SK-N-SH (cell line): ENCODE measurements at regions not wholly inside any gene's neighbourhood (a gene's known extent, or its start where the extent isn't known, plus 50 kb on each side); places are given as distances from the start of the nearest gene placed in this dataset.

ENCODE experiments used
- CTCF ChIA-PET: fragments of 300-600, 350-600 bp; formaldehyde crosslinking; extraction: SDS; loops from one replicate; lab custom pipeline; 2021; lab: Yijun Ruan, JAX
- POLR2A ChIA-PET: fragments of 350-600 bp; sonication (Branson Sonifier 250); formaldehyde crosslinking; extraction: SDS; loops from one replicate; lab custom pipeline; 2020; ENCODE audit warnings: antibody characterized with exemption, inconsistent platforms; lab: Yijun Ruan, JAX
- DNase-seq: peaks from one replicate; pipeline ENCODE4 v3.0.0; 2012
- H2AFZ ChIP-seq: fragments of 200-600 bp; sonication (generic); 2 replicates; pipeline ENCODE4 v1.8.1; 2016; ENCODE audit warnings: antibody characterized with exemption, mild to moderate bottlenecking, low read depth
- H3F3A ChIP-seq: fragments of 200-600 bp; sonication (generic); replicated peaks from 2 replicates; pipeline ENCODE3; 2016; ENCODE audit warnings: antibody characterized with exemption, mild to moderate bottlenecking; ENCODE audit not compliant: insufficient read depth
- H3K27ac ChIP-seq, 2 experiments: fragments of 200-500 bp in 1 of 2; fragments of 200-600 bp in 1 of 2; sonication (Bioruptor generic) in 1 of 2; sonication (generic), shearing (Covaris generic) in 1 of 2; 2 replicates each; pipeline versions ENCODE4 v1.5.1 to v1.6.1; 2014 to 2016; ENCODE audit warnings: low read depth in 2 of 2, inconsistent platforms in 1 of 2, low read length in 1 of 2, mild to moderate bottlenecking in 1 of 2, mixed read lengths in 1 of 2
- H3K27me3 ChIP-seq: fragments of 200-600 bp; sonication (generic), shearing (Covaris generic); 2 replicates; pipeline ENCODE4 v1.6.1; 2016; ENCODE audit warnings: mixed run types; ENCODE audit not compliant: insufficient read depth
- H3K36me3 ChIP-seq, 2 experiments: fragments of 200-500 bp in 1 of 2; fragments of 200-600 bp in 1 of 2; sonication (Bioruptor generic) in 1 of 2; sonication (generic) in 1 of 2; replicated peaks in 1 of 2; 2 replicates each; pipeline versions ENCODE3 to v1.5.1; 2014 to 2016; ENCODE audit warnings: low read length in 1 of 2, mild to moderate bottlenecking in 1 of 2; ENCODE audit not compliant: insufficient read depth in 2 of 2, control insufficient read depth in 1 of 2
- H3K4me1 ChIP-seq, 2 experiments: fragments of 200-500 bp in 1 of 2; fragments of 200-600 bp in 1 of 2; sonication (Bioruptor generic) in 1 of 2; sonication (generic), shearing (Covaris generic) in 1 of 2; 2 replicates each; pipeline versions ENCODE4 v1.5.1 to v1.6.1; 2014 to 2016; ENCODE audit warnings: low read depth in 1 of 2, low read length in 1 of 2, mixed run types in 1 of 2; ENCODE audit not compliant: insufficient read depth in 2 of 2, control insufficient read depth in 1 of 2
- H3K4me2 ChIP-seq: fragments of 200-600 bp; sonication (generic), shearing (Covaris generic); 2 replicates; pipeline ENCODE4 v1.6.1; 2017; ENCODE audit warnings: mixed run types
- H3K4me3 ChIP-seq, 2 experiments: fragments of 200-500 bp in 1 of 2; fragments of 200-600 bp in 1 of 2; sonication (Bioruptor generic) in 1 of 2; sonication (generic), shearing (Covaris generic) in 1 of 2; 2 replicates each; pipeline versions ENCODE4 v1.5.1 to v1.8.1; 2014 to 2016; ENCODE audit warnings: low read depth in 2 of 2, inconsistent platforms in 1 of 2, low read length in 1 of 2, mild to moderate bottlenecking in 1 of 2, mixed read lengths in 1 of 2, moderate library complexity in 1 of 2
- H3K79me2 ChIP-seq: fragments of 200-600 bp; sonication (generic); 2 replicates; pipeline ENCODE4 v1.8.1; 2017; ENCODE audit warnings: mild to moderate bottlenecking; ENCODE audit not compliant: insufficient read depth
- H3K9ac ChIP-seq: fragments of 200-600 bp; sonication (generic); 2 replicates; pipeline ENCODE4 v1.6.1; 2017; ENCODE audit warnings: mixed run types
- H3K9me2 ChIP-seq: fragments of 200-600 bp; sonication (generic); 2 replicates; pipeline ENCODE4 v1.6.1; 2017; ENCODE audit warnings: mixed run types
- H3K9me3 ChIP-seq: fragments of 200-600 bp; sonication (generic); 2 replicates; pipeline ENCODE4 v1.6.1; 2017; ENCODE audit warnings: mixed run types, mild to moderate bottlenecking, moderate library complexity
- H4K20me1 ChIP-seq: fragments of 200-600 bp; sonication (generic); 2 replicates; pipeline ENCODE4 v1.6.1; 2017; ENCODE audit warnings: mild to moderate bottlenecking, mixed run types; ENCODE audit not compliant: insufficient read depth
- CTCF ChIP-seq: fragments of 200-600 bp; sonication (generic); IDR thresholded peaks from 2 replicates; pipeline ENCODE4 v1.6.1; 2017; ENCODE audit warnings: antibody characterized with exemption, mild to moderate bottlenecking, moderate library complexity
- ELF1 ChIP-seq: IDR thresholded peaks from 2 replicates; pipeline ENCODE4 v1.4.0; 2012
- JUND ChIP-seq: IDR thresholded peaks from 2 replicates; pipeline ENCODE4 v1.4.0; 2012
- MEF2A ChIP-seq: IDR thresholded peaks from 2 replicates; pipeline ENCODE4 v1.4.0; 2012; ENCODE audit warnings: low read depth, borderline replicate concordance
- NFIC ChIP-seq: IDR thresholded peaks from 2 replicates; pipeline ENCODE4 v1.4.0; 2012; ENCODE audit warnings: borderline replicate concordance
- NRF1 ChIP-seq: IDR thresholded peaks from 2 replicates; pipeline ENCODE4 v1.6.1; 2012; ENCODE audit warnings: low read depth, mild to moderate bottlenecking, low read length
- POLR2AphosphoS5 ChIP-seq: IDR thresholded peaks from 2 replicates; pipeline ENCODE4 v1.6.1; 2012; ENCODE audit warnings: low read depth, low read length
- RAD21 ChIP-seq: IDR thresholded peaks from 2 replicates; pipeline ENCODE4 v1.6.1; 2012; ENCODE audit warnings: mild to moderate bottlenecking, low read length
- RCOR1 ChIP-seq: fragments of 150-350 bp; IDR thresholded peaks from 2 replicates; pipeline ENCODE4 v1.6.1; 2017; ENCODE audit warnings: antibody characterized with exemption, low read length
- RFX5 ChIP-seq: IDR thresholded peaks from 2 replicates; pipeline ENCODE4 v1.6.1; 2012; ENCODE audit warnings: mild to moderate bottlenecking, improper control_type of control experiment, low read length
- RXRA ChIP-seq: IDR thresholded peaks from 2 replicates; pipeline ENCODE4 v1.4.0; 2012; ENCODE audit warnings: low read depth, mild to moderate bottlenecking, borderline replicate concordance
- SIN3A ChIP-seq: IDR thresholded peaks from 2 replicates; pipeline ENCODE4 v1.6.1; 2012; ENCODE audit warnings: low read depth, mild to moderate bottlenecking, low read length, moderate library complexity, borderline replicate concordance
- SMC3 ChIP-seq: IDR thresholded peaks from 2 replicates; pipeline ENCODE4 v1.6.1; 2012; ENCODE audit warnings: low read depth, low read length, improper control_type of control experiment
- TAF1 ChIP-seq: IDR thresholded peaks from 2 replicates; pipeline ENCODE4 v1.6.1; 2012; ENCODE audit warnings: low read depth, mild to moderate bottlenecking, low read length, moderate library complexity, borderline replicate concordance
- YY1 ChIP-seq: IDR thresholded peaks from 2 replicates; pipeline ENCODE4 v1.4.0; 2012; ENCODE audit warnings: low read depth, mild to moderate bottlenecking
- WGBS: methylation state at CpG from one replicate; pipeline ENCODE4 v1.1.6; 2017; ENCODE audit warnings: low lambda C conversion rate; 5-methylcytosine and 5-hydroxymethylcytosine counted together
- TF ChIP-seq, protein P1 (sequence below): IDR thresholded peaks from 2 replicates; pipeline ENCODE4 v1.4.0; 2012; ENCODE audit warnings: low read depth

DNA sequence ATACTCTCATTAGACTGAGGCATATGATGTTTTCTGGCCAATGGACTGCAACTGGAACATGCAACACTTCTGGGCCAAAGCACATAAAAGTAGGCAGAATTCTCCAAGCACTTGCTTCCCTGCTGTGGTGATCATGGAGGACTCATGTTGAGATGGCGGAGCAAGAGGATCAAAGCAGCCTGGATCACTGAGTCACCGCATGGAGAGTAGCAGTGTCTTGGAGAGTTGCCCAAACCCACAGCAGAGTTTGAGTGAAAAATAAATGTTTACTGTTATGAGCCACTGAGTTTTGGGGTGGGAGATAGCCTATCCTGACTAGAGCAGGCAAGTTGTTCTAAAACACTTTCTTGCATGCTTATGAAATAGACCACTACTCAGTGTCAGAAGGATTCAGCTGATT lies 359.5 kb downstream of the ZNF521 start:
- no peaks in the 10 kb centered on the region for H3K36me3 ChIP-seq
- H3K9me3 ChIP-seq: no peaks in the 10 kb centered on the region
- no peak for TF ChIP-seq SIN3A
- no peak for TF ChIP-seq MEF2A
- TF ChIP-seq SMC3: no peak
- no peak for TF ChIP-seq POLR2AphosphoS5
- no peak for TF ChIP-seq RCOR1
- TF ChIP-seq RAD21: no peak
- TF ChIP-seq NRF1: no peak
- no peak for TF ChIP-seq JUND
- TF ChIP-seq NFIC: no peak
- ChIA-PET CTCF (no interaction called here), POLR2A (no interaction called here)
- peaks cover 0 to 2% of the 10 kb centered on the region in 2 experiments; a peak in 1 of 4 replicates for H3K4me1 ChIP-seq
- H4K20me1 ChIP-seq: no peaks in the 10 kb centered on the region
- no peak overlapping the region for H3K4me2 ChIP-seq
- H3F3A ChIP-seq: no peaks in the 10 kb centered on the region
- no peaks in the 10 kb centered on the region for H3K27me3 ChIP-seq
- no peak for DNase-seq
- no peak overlapping the region for H2AFZ ChIP-seq
- no peak overlapping the region for H3K27ac ChIP-seq
- 100% methylated on average over 1 of the region's 2 CpGs for WGBS
- H3K9ac ChIP-seq: no peak overlapping the region
- no peak overlapping the region for H3K4me3 ChIP-seq
- no peaks in the 10 kb centered on the region for H3K79me2 ChIP-seq
- no peaks in the 10 kb centered on the region for H3K9me2 ChIP-seq

DNA sequence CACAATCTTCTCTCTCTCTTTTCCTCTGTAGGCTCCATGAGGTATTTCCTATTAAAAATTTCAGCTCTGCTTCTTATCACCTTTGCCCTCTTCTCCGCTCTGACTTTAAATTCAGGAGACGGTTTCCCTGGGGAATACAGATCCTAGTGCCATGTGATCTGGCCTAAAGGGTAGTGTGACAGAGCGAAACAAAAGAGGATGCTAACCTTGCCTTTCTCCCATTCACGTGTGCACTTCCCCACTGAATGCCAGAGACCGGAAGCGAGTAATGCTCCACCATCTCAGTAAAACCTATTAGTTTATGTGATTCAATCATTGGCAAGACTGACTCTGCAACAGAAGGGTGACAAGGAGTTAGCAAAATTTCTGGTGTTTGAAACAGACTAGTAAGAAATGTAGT lies 358.3 kb downstream of the ZNF521 start:
- Histone ChIP-seq H4K20me1 (no peaks in the 10 kb centered on the region), H3K9me3 (no peaks in the 10 kb centered on the region), H3K9me2 (no peaks in the 10 kb centered on the region), H3K27ac (no peak overlapping the region), H2AFZ (no peak overlapping the region), H3K36me3 (no peaks in the 10 kb centered on the region), H3K27me3 (no peaks in the 10 kb centered on the region), H3K4me2 (no peak overlapping the region), H3K79me2 (no peaks in the 10 kb centered on the region), H3K4me3 (no peak overlapping the region), H3K4me1 (no peaks in the 10 kb centered on the region)
- POLR2A ChIA-PET: no interaction called here
- 75% methylated on average over 6 of the region's 6 CpGs for WGBS
- CTCF ChIA-PET: no interaction called here
- DNase-seq: no peak
- no peak for TF ChIP-seq RAD21
- TF ChIP-seq TAF1: no peak
- TF ChIP-seq ELF1: no peak
- TF ChIP-seq RFX5: no peak
- no peak for TF ChIP-seq JUND
- TF ChIP-seq RXRA: no peak
- TF ChIP-seq CTCF: no peak
- TF ChIP-seq, protein P1, sequence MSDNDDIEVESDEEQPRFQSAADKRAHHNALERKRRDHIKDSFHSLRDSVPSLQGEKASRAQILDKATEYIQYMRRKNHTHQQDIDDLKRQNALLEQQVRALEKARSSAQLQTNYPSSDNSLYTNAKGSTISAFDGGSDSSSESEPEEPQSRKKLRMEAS: no peak
- TF ChIP-seq MEF2A: no peak
- no peak for TF ChIP-seq YY1
- TF ChIP-seq, all 33 proteins: peak for 0
- no peak overlapping the region for H3K9ac ChIP-seq
- no peaks in the 10 kb centered on the region for H3F3A ChIP-seq
